Vagina (tissue), 2 donors: ENCODE measurements at regions not wholly inside any gene's neighbourhood (a gene's known extent, or its start where the extent isn't known, plus 50 kb on each side); places are given as distances from the start of the nearest gene placed in this dataset.

Experiments
- DNase-seq, 2 donors: peaks; one replicate each; pipeline ENCODE4 v3.0.0-alpha.2; 2017; ENCODE audit errors: extremely low spot score in 2 of 2
- H3K27ac ChIP-seq: fragments of 200-600 bp; sonication (generic); one replicate; pipeline ENCODE4 v1.5.1; 2019
- H3K27me3 ChIP-seq: fragments of 200-600 bp; sonication (generic); one replicate; pipeline ENCODE4 v1.5.1; 2019
- H3K36me3 ChIP-seq, 2 donors: fragments of 200-600 bp; sonication (generic); one replicate each; pipeline ENCODE4 v1.5.1; 2017 to 2019
- H3K4me1 ChIP-seq: fragments of 200-600 bp; sonication (generic); one replicate; pipeline ENCODE4 v1.5.1; 2019
- H3K4me3 ChIP-seq, 2 donors: fragments of 200-600 bp; sonication (generic); 1 replicate in 1 of 2; 2 replicates in 1 of 2; pipeline ENCODE4 v1.5.1; 2016 to 2019
- H3K9me3 ChIP-seq: fragments of 200-600 bp; sonication (generic); one replicate; pipeline ENCODE4 v1.5.1; 2019
- CTCF ChIP-seq, 3 experiments: fragments of 450-650 bp in 2 of 3; fragments of 200-600 bp in 1 of 3; sonication (generic) in 1 of 3; IDR thresholded peaks; one replicate each; pipeline ENCODE4 v1.5.1; 2017 to 2019; ENCODE audit warnings: antibody characterized with exemption in 3 of 3, mild to moderate bottlenecking in 2 of 3, moderate library complexity in 2 of 3
- POLR2A ChIP-seq, 2 donors: fragments of 450-650 bp; IDR thresholded peaks; one replicate each; pipeline ENCODE4 v1.6.1; 2017; ENCODE audit warnings: antibody characterized with exemption in 2 of 2, mild to moderate bottlenecking in 2 of 2, moderate library complexity in 2 of 2
- POLR2AphosphoS5 ChIP-seq, 2 donors: sonication (generic); formaldehyde crosslinking; IDR thresholded peaks; one replicate each; pipeline ENCODE4 v1.9.0; 2017; ENCODE audit warnings: antibody characterized with exemption in 2 of 2, mild to moderate bottlenecking in 2 of 2, low read depth in 1 of 2; ENCODE audit not compliant: insufficient read depth in 1 of 2
- intact Hi-C: fragments of 100-400 bp; cut with DNase I; formaldehyde crosslinking; loops from one replicate; pipeline ENCODE4 v1.15.1; 2023

DNA sequence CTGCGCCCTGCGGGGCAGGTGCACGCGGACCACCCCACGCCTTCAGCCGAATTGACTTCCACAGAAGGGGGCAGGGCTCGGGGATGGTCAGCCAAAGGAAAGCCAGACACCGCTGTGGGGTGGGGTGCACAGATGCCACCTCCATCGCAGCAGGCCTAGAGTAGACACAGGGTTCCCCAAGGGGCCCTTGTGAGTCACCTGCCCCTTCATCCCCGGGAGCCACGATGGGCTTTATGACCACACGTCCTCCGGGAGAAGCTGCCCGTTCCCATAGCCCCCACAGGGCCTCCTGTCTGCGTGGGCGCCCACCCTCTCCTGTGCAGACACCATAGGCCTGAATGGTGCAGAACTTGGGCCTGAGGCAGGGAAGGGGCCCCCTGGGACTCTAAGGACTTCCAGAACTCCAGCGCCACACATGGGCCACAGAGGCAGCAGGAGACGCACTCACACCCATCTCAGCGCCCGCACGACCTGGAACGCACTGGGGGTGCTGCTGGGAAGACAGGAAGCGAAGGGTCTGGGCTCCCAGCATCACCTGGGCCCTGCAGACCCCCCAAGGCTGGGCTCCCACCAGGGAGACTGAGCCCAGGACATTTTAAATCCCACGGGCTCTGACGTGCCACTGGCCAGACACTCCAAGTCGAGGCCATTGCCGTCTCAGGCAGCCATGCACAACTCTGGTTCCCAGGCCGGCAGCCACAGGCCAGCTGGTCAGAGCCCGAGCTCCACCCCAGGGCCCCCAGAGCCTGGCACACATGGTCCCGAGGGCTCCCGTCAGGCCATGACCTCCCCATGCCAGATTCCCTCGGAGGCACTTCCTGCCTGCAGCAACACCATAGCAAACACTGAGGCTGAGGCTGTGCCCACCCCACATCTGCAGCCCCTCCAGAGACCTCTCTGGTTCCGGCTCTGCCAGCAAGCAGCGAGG lies 134.2 kb downstream of the DLL1 start:
- no peaks in the 10 kb centered on the region for H3K36me3 ChIP-seq
- no peaks in the 10 kb centered on the region for H3K27me3 ChIP-seq
- no peaks in the 10 kb centered on the region for H3K9me3 ChIP-seq
- H3K4me3 ChIP-seq: no peak overlapping the region
- no peak for DNase-seq
- intact Hi-C loops: no loop called here
- no peak overlapping the region for H3K27ac ChIP-seq
- peaks cover 20% of the 10 kb centered on the region for H3K4me1 ChIP-seq
- TF ChIP-seq CTCF (IDR thresholded peaks at IDR 0.05) (no peak), POLR2A (IDR thresholded peaks at IDR 0.05) (no peak), POLR2AphosphoS5 (IDR thresholded peaks at IDR 0.05; ENCODE audit: insufficient read depth in 1 of 2, low read depth in 1 of 2) (no peak)

- Histone ChIP-seq H3K27me3 (no peaks in the 10 kb centered on the region), H3K4me1 (peaks cover 26% of the 10 kb centered on the region), H3K36me3 (no peaks in the 10 kb centered on the region), H3K4me3 (no peak overlapping the region), H3K9me3 (no peaks in the 10 kb centered on the region), H3K27ac (no peak overlapping the region)
- no peak for DNase-seq
- intact Hi-C loops: no loop called here
- TF ChIP-seq CTCF (IDR thresholded peaks at IDR 0.05) (no peak), POLR2A (IDR thresholded peaks at IDR 0.05) (no peak), POLR2AphosphoS5 (IDR thresholded peaks at IDR 0.05; ENCODE audit: insufficient read depth in 1 of 2, low read depth in 1 of 2) (no peak)
These were observed 135.2 kb downstream of the DLL1 start for GRCh38 chr6:170155464-170156196.

DNA sequence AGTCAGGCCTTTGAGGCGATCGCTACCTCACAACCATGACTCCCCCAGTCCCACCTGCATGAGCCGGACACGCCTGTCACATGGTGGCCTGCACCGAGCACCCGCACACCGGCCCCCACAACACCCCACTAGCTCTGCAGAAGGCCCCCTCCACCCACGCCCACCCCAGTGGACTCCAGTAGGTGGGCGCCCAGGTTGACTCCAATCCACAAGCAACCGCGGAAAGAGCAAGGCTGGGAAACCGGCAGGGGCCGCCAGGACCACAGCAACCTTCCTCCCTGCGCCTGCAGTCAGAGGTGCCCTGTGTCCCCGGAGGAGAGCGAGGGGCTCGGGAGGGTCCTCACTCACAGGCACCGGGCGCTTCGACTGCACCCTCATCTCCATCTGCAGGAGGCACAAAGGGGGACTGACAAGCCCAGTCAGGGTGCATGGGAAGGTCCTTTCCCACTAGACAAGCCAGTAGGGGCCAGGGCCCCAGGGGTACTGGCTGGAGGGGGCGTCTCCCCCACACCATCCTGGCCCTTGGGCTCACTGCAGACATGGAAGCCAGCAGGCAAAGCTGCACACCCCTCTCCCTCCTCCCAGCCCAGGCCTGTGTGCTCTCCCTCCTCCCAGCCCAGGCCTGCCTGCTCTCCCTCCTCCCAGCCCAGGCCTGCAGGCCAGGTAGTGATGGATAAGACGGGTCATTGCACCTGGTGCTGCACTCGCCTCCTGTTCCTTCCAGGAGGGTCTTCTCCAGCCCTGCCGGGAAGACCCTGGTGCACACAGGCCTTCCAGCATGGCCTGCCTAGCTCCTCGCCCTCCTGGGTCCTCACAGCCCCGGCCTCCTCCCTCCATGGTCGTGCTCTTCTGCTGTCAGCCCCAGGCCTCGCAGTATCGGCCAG lies 137.2 kb downstream of the DLL1 start:
- no peak for DNase-seq
- Histone ChIP-seq H3K4me1 (peaks cover 26% of the 10 kb centered on the region), H3K4me3 (no peak overlapping the region), H3K27ac (no peak overlapping the region), H3K27me3 (no peaks in the 10 kb centered on the region), H3K9me3 (no peaks in the 10 kb centered on the region), H3K36me3 (no peaks in the 10 kb centered on the region)
- intact Hi-C loops: no loop called here
- TF ChIP-seq POLR2AphosphoS5 (IDR thresholded peaks at IDR 0.05; ENCODE audit: insufficient read depth in 1 of 2, low read depth in 1 of 2) (no peak), POLR2A (IDR thresholded peaks at IDR 0.05) (no peak), CTCF (IDR thresholded peaks at IDR 0.05) (no peak)

- H3K9me3 ChIP-seq: no peaks in the 10 kb centered on the region
- TF ChIP-seq CTCF (IDR thresholded peaks at IDR 0.05) (no peak), POLR2AphosphoS5 (IDR thresholded peaks at IDR 0.05; ENCODE audit: insufficient read depth in 1 of 2, low read depth in 1 of 2) (no peak), POLR2A (IDR thresholded peaks at IDR 0.05) (no peak)
- H3K4me3 ChIP-seq: no peak overlapping the region
- H3K36me3 ChIP-seq: no peaks in the 10 kb centered on the region
- peaks cover 29% of the 10 kb centered on the region for H3K4me1 ChIP-seq
- no peak for DNase-seq
- intact Hi-C loops: no loop called here
- no peak overlapping the region for H3K27ac ChIP-seq
- no peaks in the 10 kb centered on the region for H3K27me3 ChIP-seq
These were observed 137.9 kb downstream of the DLL1 start for GRCh38 chr6:170152989-170153388.
